ENCODE measurements at regions not wholly inside any gene's neighbourhood (a gene's known extent, or its start where the extent isn't known, plus 50 kb on each side); places are given as distances from the start of the nearest gene placed in this dataset.

- no peak for DNase-seq (ENCODE audit: low read depth in 2 of 2)
Observed at GRCh38 chr15:99508852-99509251, 56.9 kb upstream of the MEF2A start.

- no peak for DNase-seq (ENCODE audit: low read depth in 2 of 2)
Observed at GRCh38 chr15:99509686-99510461, 55.9 kb upstream of the MEF2A start.

GRCh38 chr15:99511531-99511865, 54.3 kb upstream of the MEF2A start:
- DNase-seq (ENCODE audit: low read depth in 2 of 2): no peak

GRCh38 chr15:99511866-99512661, 53.7 kb upstream of the MEF2A start:
- DNase-seq (ENCODE audit: low read depth in 2 of 2): no peak

- DNase-seq (ENCODE audit: low read depth in 2 of 2): no peak
Observed at GRCh38 chr15:99514306-99514705, 51.5 kb upstream of the MEF2A start.

Measured in stimulated activated CD8-positive, alpha-beta memory T cell treated with anti-CD3 and anti-CD28 coated beads, Interleukin-15, amount 100 ng/mL, for 48 hours (primary cell).